Loucy (cell line): ENCODE measurements at regions not wholly inside any gene's neighbourhood (a gene's known extent, or its start where the extent isn't known, plus 50 kb on each side); places are given as distances from the start of the nearest gene placed in this dataset.

Source experiments
- H2AFZ ChIP-seq: fragments of 200-600 bp; sonication (generic); 2 replicates; pipeline ENCODE4 v1.6.0; 2016; ENCODE audit warnings: antibody characterized with exemption, mild to moderate bottlenecking, low read length, moderate library complexity
- H3F3A ChIP-seq: fragments of 200-600 bp; 2 replicates; pipeline ENCODE4 v1.6.0; 2016; ENCODE audit warnings: antibody characterized with exemption, low read depth, mild to moderate bottlenecking
- H3K27me3 ChIP-seq: fragments of 200-600 bp; sonication (generic); 2 replicates; pipeline ENCODE4 v1.6.1; 2014; ENCODE audit warnings: low read length, mild to moderate bottlenecking; ENCODE audit not compliant: insufficient read depth, poor library complexity, severe bottlenecking
- H3K36me3 ChIP-seq: fragments of 200-600 bp; sonication (generic); 2 replicates; pipeline ENCODE4 v1.6.1; 2016; ENCODE audit warnings: low read length; ENCODE audit not compliant: insufficient read depth
- H3K4me1 ChIP-seq: fragments of 200-600 bp; sonication (generic); 2 replicates; pipeline ENCODE4 v1.5.1; 2014; ENCODE audit warnings: low read length, mild to moderate bottlenecking; ENCODE audit not compliant: insufficient read depth, poor library complexity, severe bottlenecking
- H3K4me2 ChIP-seq: fragments of 200-600 bp; sonication (generic); 2 replicates; pipeline ENCODE4 v1.6.0; 2014; ENCODE audit warnings: antibody characterized with exemption, low read length, low read depth, mild to moderate bottlenecking; ENCODE audit not compliant: poor library complexity, severe bottlenecking
- H3K4me3 ChIP-seq: fragments of 200-600 bp; sonication (generic); 2 replicates; pipeline ENCODE4 v1.5.1; 2014; ENCODE audit warnings: low read length, mild to moderate bottlenecking, mixed read lengths; ENCODE audit not compliant: poor library complexity, severe bottlenecking
- H3K79me2 ChIP-seq: fragments of 200-600 bp; sonication (generic); 2 replicates; pipeline ENCODE4 v1.6.1; 2014; ENCODE audit warnings: low read length; ENCODE audit not compliant: insufficient read depth
- H3K9ac ChIP-seq: fragments of 200-600 bp; sonication (generic); 2 replicates; pipeline ENCODE4 v1.6.0; 2014; ENCODE audit warnings: mild to moderate bottlenecking, low read depth, low read length, moderate library complexity; ENCODE audit not compliant: poor library complexity, severe bottlenecking
- H3K9me2 ChIP-seq: fragments of 200-600 bp; sonication (generic); replicated peaks from 2 replicates; pipeline ENCODE4 v1.6.1; 2016; ENCODE audit warnings: low read depth, low read length, mixed read lengths
- H3K9me3 ChIP-seq: fragments of 200-600 bp; sonication (generic); 2 replicates; pipeline ENCODE4 v1.6.1; 2014; ENCODE audit warnings: mild to moderate bottlenecking, antibody characterized with exemption, low read length, low read depth; ENCODE audit not compliant: insufficient read depth
- H4K20me1 ChIP-seq: fragments of 200-600 bp; sonication (generic); 2 replicates; pipeline ENCODE4 v1.6.0; 2014; ENCODE audit warnings: antibody characterized with exemption, low read length, mild to moderate bottlenecking; ENCODE audit not compliant: insufficient read depth, poor library complexity, severe bottlenecking
- CTCF ChIP-seq: fragments of 200-600 bp; sonication (generic); conservative IDR thresholded peaks from 2 replicates; pipeline ENCODE4 v1.5.1; 2014; ENCODE audit warnings: mild to moderate bottlenecking, antibody characterized with exemption, low read length
- EZH2phosphoT487 ChIP-seq: fragments of 200-600 bp; IDR thresholded peaks from 2 replicates; pipeline ENCODE4 v1.6.1; 2018; ENCODE audit warnings: antibody characterized with exemption, mild to moderate bottlenecking, moderate library complexity, borderline replicate concordance

GRCh38 chr4:131638781-131639180, 1510.3 kb upstream of the PCDH10 start:
- H3K9me3 ChIP-seq: peaks cover 3% of the 10 kb centered on the region; the same call in 1 of the 2 replicates
- H3K36me3 ChIP-seq: no peaks in the 10 kb centered on the region
- H3K27me3 ChIP-seq: no peaks in the 10 kb centered on the region
- H3K9ac ChIP-seq: no peak overlapping the region
- H2AFZ ChIP-seq: no peak overlapping the region
- H3F3A ChIP-seq: no peaks in the 10 kb centered on the region
- H3K9me2 ChIP-seq: no peaks in the 10 kb centered on the region
- no peak overlapping the region for H3K4me2 ChIP-seq
- TF ChIP-seq CTCF (no peak), EZH2phosphoT487 (no peak)
- no peak overlapping the region for H3K4me3 ChIP-seq
- no peaks in the 10 kb centered on the region for H3K4me1 ChIP-seq
- H3K79me2 ChIP-seq: no peaks in the 10 kb centered on the region
- no peaks in the 10 kb centered on the region for H4K20me1 ChIP-seq

- Histone ChIP-seq H3K27me3 (no peaks in the 10 kb centered on the region), H3K36me3 (no peaks in the 10 kb centered on the region), H3F3A (no peaks in the 10 kb centered on the region), H3K4me1 (no peaks in the 10 kb centered on the region), H3K9me3 (no peaks in the 10 kb centered on the region), H3K4me2 (no peak overlapping the region), H3K9me2 (no peaks in the 10 kb centered on the region), H3K4me3 (no peak overlapping the region), H4K20me1 (no peaks in the 10 kb centered on the region), H2AFZ (no peak overlapping the region), H3K79me2 (no peaks in the 10 kb centered on the region), H3K9ac (no peak overlapping the region)
- 0 out of 2 replicates have a peak, but pooled peaks have one; percentile 29 for TF ChIP-seq CTCF
- TF ChIP-seq EZH2phosphoT487: no peak
Measured at GRCh38 chr4:131644619-131645018, 1504.5 kb upstream of the PCDH10 start.

- Histone ChIP-seq H3K79me2 (no peaks in the 10 kb centered on the region), H3K9ac (no peak overlapping the region), H3K27me3 (no peaks in the 10 kb centered on the region), H3K9me3 (no peaks in the 10 kb centered on the region), H3K36me3 (no peaks in the 10 kb centered on the region), H2AFZ (no peak overlapping the region), H3K4me3 (no peak overlapping the region), H3K4me1 (no peaks in the 10 kb centered on the region), H3K4me2 (no peak overlapping the region), H3F3A (no peaks in the 10 kb centered on the region), H3K9me2 (no peaks in the 10 kb centered on the region), H4K20me1 (no peaks in the 10 kb centered on the region)
- TF ChIP-seq CTCF (no peak), EZH2phosphoT487 (no peak)
Measured at GRCh38 chr4:131649227-131649626, 1499.9 kb upstream of the PCDH10 start.
